D721Med (cell line): ENCODE measurements at regions not wholly inside any gene's neighbourhood (a gene's known extent, or its start where the extent isn't known, plus 50 kb on each side); places are given as distances from the start of the nearest gene placed in this dataset.

Experiments used
- DNase-seq: peaks from one replicate; pipeline ENCODE4 v3.0.0; 2011; ENCODE audit warnings: low spot score; ENCODE audit not compliant: insufficient read length
- FAIRE-seq: peaks from 2 replicates; lab custom pipeline; 2011; peaks lifted over from hg19 to GRCh38; lab: Jason Lieb, UNC
- TF ChIP-seq, protein P1 (sequence below): IDR thresholded peaks from 2 replicates; pipeline ENCODE4 v1.5.1; 2012; ENCODE audit warnings: mild to moderate bottlenecking, control low read depth; ENCODE audit not compliant: insufficient read depth; ENCODE audit errors: missing control alignments

- no peak for FAIRE-seq
- TF ChIP-seq, protein P1, sequence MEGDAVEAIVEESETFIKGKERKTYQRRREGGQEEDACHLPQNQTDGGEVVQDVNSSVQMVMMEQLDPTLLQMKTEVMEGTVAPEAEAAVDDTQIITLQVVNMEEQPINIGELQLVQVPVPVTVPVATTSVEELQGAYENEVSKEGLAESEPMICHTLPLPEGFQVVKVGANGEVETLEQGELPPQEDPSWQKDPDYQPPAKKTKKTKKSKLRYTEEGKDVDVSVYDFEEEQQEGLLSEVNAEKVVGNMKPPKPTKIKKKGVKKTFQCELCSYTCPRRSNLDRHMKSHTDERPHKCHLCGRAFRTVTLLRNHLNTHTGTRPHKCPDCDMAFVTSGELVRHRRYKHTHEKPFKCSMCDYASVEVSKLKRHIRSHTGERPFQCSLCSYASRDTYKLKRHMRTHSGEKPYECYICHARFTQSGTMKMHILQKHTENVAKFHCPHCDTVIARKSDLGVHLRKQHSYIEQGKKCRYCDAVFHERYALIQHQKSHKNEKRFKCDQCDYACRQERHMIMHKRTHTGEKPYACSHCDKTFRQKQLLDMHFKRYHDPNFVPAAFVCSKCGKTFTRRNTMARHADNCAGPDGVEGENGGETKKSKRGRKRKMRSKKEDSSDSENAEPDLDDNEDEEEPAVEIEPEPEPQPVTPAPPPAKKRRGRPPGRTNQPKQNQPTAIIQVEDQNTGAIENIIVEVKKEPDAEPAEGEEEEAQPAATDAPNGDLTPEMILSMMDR: no peak
- DNase-seq: no peak
Observed at GRCh38 chr11:8787372-8787771, 104.8 kb downstream of the RPL27A start.

- DNase-seq: no peak
- FAIRE-seq: no peak
Observed at GRCh38 chr11:8788616-8789015, 106.0 kb downstream of the RPL27A start.

GRCh38 chr11:8789864-8790263 is 107.3 kb downstream of the RPL27A start:
- TF ChIP-seq, protein P1: no peak
- FAIRE-seq (no peak), DNase-seq (no peak)

More at GRCh38 chr11:8788616-8789015, 106.0 kb downstream of the RPL27A start:
- TF ChIP-seq, protein P1: no peak

DNA sequence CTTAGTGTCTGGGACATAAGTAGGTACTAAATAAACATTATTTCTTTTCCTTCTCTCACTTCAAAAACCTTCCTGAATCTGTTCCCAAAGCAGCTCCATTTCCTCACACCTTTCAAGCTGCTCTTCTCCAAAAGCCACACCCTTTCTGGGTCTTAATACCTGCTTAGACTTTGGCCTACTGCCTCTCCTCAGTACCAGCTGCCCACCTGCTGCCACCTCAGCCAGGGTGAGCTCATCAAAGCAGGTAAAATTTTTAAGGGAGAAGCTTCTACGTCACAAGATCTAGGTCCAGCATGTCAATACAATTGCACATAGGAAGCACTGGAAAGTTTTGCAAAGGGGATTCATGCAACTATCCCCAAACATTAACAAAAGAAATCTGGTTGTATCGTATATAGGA is 108.4 kb downstream of the RPL27A start:
- DNase-seq: no peak
- FAIRE-seq: no peak
- TF ChIP-seq, protein P1: no peak

- FAIRE-seq: no peak
- TF ChIP-seq, protein P1: no peak
- DNase-seq: no peak
Observed at GRCh38 chr11:8792710-8793109, 110.1 kb downstream of the RPL27A start.

- FAIRE-seq: no peak
- no peak for DNase-seq
Observed at GRCh38 chr11:8793114-8793777, 110.7 kb downstream of the RPL27A start.

DNA sequence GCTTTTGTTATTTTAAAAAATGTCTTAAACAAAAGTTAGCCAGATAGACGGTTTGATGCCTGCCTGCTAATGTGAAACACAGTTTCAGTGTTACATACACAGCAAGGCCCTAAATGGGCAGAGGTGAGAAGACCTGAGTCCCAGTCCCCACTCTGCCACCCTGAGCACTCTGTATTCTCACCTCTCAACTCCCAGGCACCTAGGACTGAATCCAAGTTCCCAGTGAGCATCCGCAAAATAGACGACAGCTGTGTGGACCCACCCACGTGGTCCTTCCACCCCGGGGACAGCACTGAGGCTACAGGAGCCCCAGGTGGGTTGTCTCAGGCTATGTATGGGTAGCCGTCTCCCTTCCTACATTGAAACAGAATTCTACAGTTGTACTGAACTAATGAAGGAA is 111.5 kb downstream of the RPL27A start:
- TF ChIP-seq, protein P1: no peak
- FAIRE-seq (no peak), DNase-seq (no peak)

More at GRCh38 chr11:8793114-8793777, 110.7 kb downstream of the RPL27A start:
- TF ChIP-seq, protein P1: no peak
